ENCODE measurements at regions not wholly inside any gene's neighbourhood (a gene's known extent, or its start where the extent isn't known, plus 50 kb on each side); places are given as distances from the start of the nearest gene placed in this dataset.

GRCh38 chr11:69948256-69949141 is 129.3 kb upstream of the FGF3 start:
- intact Hi-C loops (cut with DNase I): no loop called here
- WGBS, 3 donors: 68 to 72% (median 71%) methylated on average over 24 of the region's 24 CpGs
- TF ChIP-seq CTCF (IDR thresholded peaks at IDR 0.05): no peak
- no peak for TF ChIP-seq POLR2A (IDR thresholded peaks at IDR 0.05)
- TF ChIP-seq EP300 (IDR thresholded peaks at IDR 0.05): no peak
- no peak overlapping the region for H3K4me3 ChIP-seq
- H3K9me3 ChIP-seq: no peaks in the 10 kb centered on the region
- no peaks in the 10 kb centered on the region for H3K4me1 ChIP-seq (ENCODE audit: insufficient read depth)
- no peak for DNase-seq
- H3K27ac ChIP-seq: no peak overlapping the region
- H3K36me3 ChIP-seq: no peaks in the 10 kb centered on the region
- no peaks in the 10 kb centered on the region for H3K27me3 ChIP-seq

GRCh38 chr11:69949327-69949726 is 128.8 kb upstream of the ANO1 start:
- Histone ChIP-seq H3K27me3 (no peaks in the 10 kb centered on the region), H3K4me1 (ENCODE audit: insufficient read depth) (no peaks in the 10 kb centered on the region), H3K36me3 (no peaks in the 10 kb centered on the region), H3K4me3 (no peak overlapping the region), H3K9me3 (no peaks in the 10 kb centered on the region), H3K27ac (no peak overlapping the region)
- intact Hi-C loops (cut with DNase I): no loop called here
- no peak for TF ChIP-seq POLR2A (IDR thresholded peaks at IDR 0.05)
- TF ChIP-seq EP300 (IDR thresholded peaks at IDR 0.05): no peak
- no peak for TF ChIP-seq CTCF (IDR thresholded peaks at IDR 0.05)
- no peak for DNase-seq
- 74 to 81% (median 77%) methylated on average over 6 of the region's 6 CpGs for WGBS, 3 donors

GRCh38 chr11:69950120-69950519 is 128.0 kb upstream of the ANO1 start:
- H3K4me3 ChIP-seq: no peak overlapping the region
- H3K27ac ChIP-seq: no peak overlapping the region
- intact Hi-C loops (cut with DNase I): no loop called here
- H3K4me1 ChIP-seq (ENCODE audit: insufficient read depth): no peaks in the 10 kb centered on the region
- 60 to 73% (median 61%) methylated on average over 8 of the region's 8 CpGs for WGBS, 3 donors
- TF ChIP-seq POLR2A (IDR thresholded peaks at IDR 0.05) (no peak), CTCF (IDR thresholded peaks at IDR 0.05) (no peak), EP300 (IDR thresholded peaks at IDR 0.05) (no peak)
- H3K36me3 ChIP-seq: no peaks in the 10 kb centered on the region
- no peak for DNase-seq
- H3K9me3 ChIP-seq: no peaks in the 10 kb centered on the region
- H3K27me3 ChIP-seq: no peaks in the 10 kb centered on the region

GRCh38 chr11:69950621-69951020 is 127.5 kb upstream of the ANO1 start:
- H3K4me1 ChIP-seq (ENCODE audit: insufficient read depth): no peaks in the 10 kb centered on the region
- no peaks in the 10 kb centered on the region for H3K9me3 ChIP-seq
- 66 to 74% (median 70%) methylated on average over 6 of the region's 6 CpGs for WGBS, 3 donors
- intact Hi-C loops (cut with DNase I): no loop called here
- H3K36me3 ChIP-seq: no peaks in the 10 kb centered on the region
- no peak overlapping the region for H3K4me3 ChIP-seq
- DNase-seq: no peak
- no peak for TF ChIP-seq EP300 (IDR thresholded peaks at IDR 0.05)
- no peak for TF ChIP-seq CTCF (IDR thresholded peaks at IDR 0.05)
- TF ChIP-seq POLR2A (IDR thresholded peaks at IDR 0.05): no peak
- no peak overlapping the region for H3K27ac ChIP-seq
- no peaks in the 10 kb centered on the region for H3K27me3 ChIP-seq

All from ovary (tissue), 7 donors.